AG04450 (cell line): ENCODE measurements at regions not wholly inside any gene's neighbourhood (a gene's known extent, or its start where the extent isn't known, plus 50 kb on each side); places are given as distances from the start of the nearest gene placed in this dataset.
"Not testable (repeated sequence)": the region's sequence is repeated elsewhere in the genome, so short reads cannot be mapped to it uniquely, and the experiment has no call there.

Experiments
- CTCF ChIA-PET: fragments of 300-600, 350-600 bp; formaldehyde crosslinking; extraction: SDS; loops from one replicate; lab custom pipeline; 2022; ENCODE audit warnings: antibody characterized with exemption, inconsistent platforms; lab: Charles Lee
- POLR2A ChIA-PET: fragments of 350-600 bp; formaldehyde crosslinking; extraction: SDS; loops from one replicate; lab custom pipeline; 2021; ENCODE audit warnings: antibody characterized with exemption, inconsistent platforms; lab: Yijun Ruan, JAX
- DNase-seq: peaks from one replicate; pipeline ENCODE4 v3.0.0-alpha.2; 2011; ENCODE audit warnings: low read depth, low spot score
- H3K27ac ChIP-seq: one replicate; pipeline ENCODE4 v1.5.1; 2012; ENCODE audit warnings: low read depth, low read length, control low read depth
- H3K27me3 ChIP-seq: one replicate; pipeline ENCODE4 v1.6.0; 2012; ENCODE audit warnings: low read length; ENCODE audit not compliant: control insufficient read depth, insufficient read depth
- H3K4me3 ChIP-seq: 2 replicates; pipeline ENCODE4 v1.5.1; 2011; ENCODE audit warnings: mild to moderate bottlenecking, low read depth, low read length, control low read depth
- H3K9me3 ChIP-seq: 2 replicates; pipeline ENCODE4 v1.5.1; 2012; ENCODE audit warnings: low read length; ENCODE audit not compliant: control insufficient read depth, insufficient read depth
- CTCF ChIP-seq: IDR thresholded peaks from 2 replicates; pipeline ENCODE4 v1.5.1; 2011; ENCODE audit warnings: low read depth, low read length, control low read depth, inconsistent platforms

GRCh38 chr9:82761956-82762355, 301.0 kb downstream of the RASEF start:
- Histone ChIP-seq H3K9me3 (no peaks in the 10 kb centered on the region), H3K4me3 (no peak overlapping the region), H3K27me3 (no peaks in the 10 kb centered on the region), H3K27ac (no peak overlapping the region)
- ChIA-PET POLR2A (no interaction called here), CTCF (no interaction called here)
- DNase-seq = no peak
- TF ChIP-seq CTCF = no peak

GRCh38 chr9:82763656-82764055, 299.3 kb downstream of the RASEF start:
- TF ChIP-seq CTCF = no peak
- H3K27me3 ChIP-seq = no peaks in the 10 kb centered on the region
- no peak overlapping the region for H3K4me3 ChIP-seq
- POLR2A ChIA-PET = no interaction called here
- CTCF ChIA-PET = no interaction called here
- H3K9me3 ChIP-seq = no peaks in the 10 kb centered on the region
- no peak overlapping the region for H3K27ac ChIP-seq
- no peak for DNase-seq

- no peaks in the 10 kb centered on the region for H3K9me3 ChIP-seq
- no peaks in the 10 kb centered on the region for H3K27me3 ChIP-seq
- DNase-seq = no peak
- ChIA-PET POLR2A (no interaction called here), CTCF (no interaction called here)
- TF ChIP-seq CTCF = no peak
- H3K4me3 ChIP-seq = no peak overlapping the region
- H3K27ac ChIP-seq = no peak overlapping the region
Measured at GRCh38 chr9:82764061-82764668, 298.8 kb downstream of the RASEF start.

GRCh38 chr9:82774707-82775231, 288.2 kb downstream of the RASEF start:
- DNase-seq, CTCF ChIA-PET, H3K9me3 ChIP-seq, H3K4me3 ChIP-seq, H3K27me3 ChIP-seq, POLR2A ChIA-PET, H3K27ac ChIP-seq: not testable (repeated sequence)

- Histone ChIP-seq H3K4me3 (no peak overlapping the region), H3K27me3 (no peaks in the 10 kb centered on the region), H3K9me3 (no peaks in the 10 kb centered on the region), H3K27ac (no peak overlapping the region)
- ChIA-PET CTCF (no interaction called here), POLR2A (no interaction called here)
- DNase-seq = no peak
- no peak for TF ChIP-seq CTCF
Measured at GRCh38 chr9:82776508-82776907, 286.4 kb downstream of the RASEF start.
